IMR-90 (cell line): ENCODE measurements at regions not wholly inside any gene's neighbourhood (a gene's known extent, or its start where the extent isn't known, plus 50 kb on each side); places are given as distances from the start of the nearest gene placed in this dataset.

Experiments used
- ATAC-seq: fragments of 200-7000 bp; cut with Tn5 transposase; 2 replicates; pipeline ENCODE4 v1.9.1; 2020; ENCODE audit warnings: low read depth, mild to moderate bottlenecking, moderate library complexity
- BruUV-seq: library from RNA; stranded (reverse); fragments of 400-500 nt; replicated peaks from 2 replicates; lab custom pipeline; 2021; lab: Mats Ljungman, UMichigan
- CTCF ChIA-PET: fragments of 300-600 bp; formaldehyde crosslinking; extraction: SDS; loops from one replicate; lab custom pipeline; 2021; ENCODE audit warnings: antibody characterized with exemption; lab: Yijun Ruan, JAX
- POLR2A ChIA-PET: fragments of 300-600 bp; sonication (Branson Sonifier 250); formaldehyde crosslinking; loops from one replicate; lab custom pipeline; 2022; ENCODE audit warnings: antibody characterized with exemption; ENCODE audit not compliant: unreplicated experiment; lab: Charles Lee
- DNase-seq: peaks from one replicate; pipeline ENCODE4 v3.0.0; 2013
- H2AFZ ChIP-seq: replicated peaks from 2 replicates; pipeline ENCODE3; 2013; ENCODE audit warnings: low read length, mild to moderate bottlenecking; ENCODE audit not compliant: poor library complexity
- H2AK5ac ChIP-seq: 2 replicates; pipeline ENCODE4 v1.6.1; 2013; ENCODE audit warnings: low read depth, low read length, inconsistent platforms
- H2AK9ac ChIP-seq: replicated peaks from 2 replicates; pipeline ENCODE3; 2013; ENCODE audit warnings: mild to moderate bottlenecking, low read depth, low read length, moderate library complexity; ENCODE audit not compliant: poor library complexity
- H2BK120ac ChIP-seq: 2 replicates; pipeline ENCODE4 v1.6.1; 2013; ENCODE audit warnings: low read depth, low read length, inconsistent platforms
- H2BK15ac ChIP-seq: 3 replicates; pipeline ENCODE4 v1.6.1; 2013; ENCODE audit warnings: low read depth, low read length, inconsistent platforms
- H2BK20ac ChIP-seq: 2 replicates; pipeline ENCODE4 v1.6.1; 2013; ENCODE audit warnings: low read depth, mild to moderate bottlenecking, inconsistent platforms, low read length, moderate library complexity
- H2BK5ac ChIP-seq: 2 replicates; pipeline ENCODE4 v1.6.1; 2013; ENCODE audit warnings: mild to moderate bottlenecking, low read depth, low read length, inconsistent platforms; ENCODE audit not compliant: poor library complexity, severe bottlenecking
- H3K14ac ChIP-seq: replicated peaks from 2 replicates; pipeline ENCODE4 v1.6.1; 2013; ENCODE audit warnings: low read depth, low read length, inconsistent platforms
- H3K18ac ChIP-seq: 2 replicates; pipeline ENCODE4 v1.6.1; 2013; ENCODE audit warnings: low read depth, low read length, control low read depth
- H3K23ac ChIP-seq: 2 replicates; pipeline ENCODE4 v1.6.1; 2013; ENCODE audit warnings: low read depth, low read length, inconsistent platforms
- H3K27ac ChIP-seq: 2 replicates; pipeline ENCODE4 v1.5.1; 2013; ENCODE audit warnings: mild to moderate bottlenecking, control low read depth, low read length; ENCODE audit not compliant: insufficient read depth
- H3K27me3 ChIP-seq: 2 replicates; pipeline ENCODE4 v1.6.1; 2013; ENCODE audit warnings: low read length; ENCODE audit not compliant: control insufficient read depth, insufficient read depth
- H3K36me3 ChIP-seq: 2 replicates; pipeline ENCODE4 v1.6.1; 2013; ENCODE audit warnings: low read length, mixed read lengths; ENCODE audit not compliant: control insufficient read depth, insufficient read depth
- H3K4ac ChIP-seq: 2 replicates; pipeline ENCODE4 v1.6.1; 2013; ENCODE audit warnings: low read depth, low read length, inconsistent platforms
- H3K4me1 ChIP-seq: 2 replicates; pipeline ENCODE4 v1.6.1; 2013; ENCODE audit warnings: low read length, mixed read lengths; ENCODE audit not compliant: control insufficient read depth, insufficient read depth
- H3K4me2 ChIP-seq: 2 replicates; pipeline ENCODE4 v1.6.1; 2013; ENCODE audit warnings: low read depth, mild to moderate bottlenecking, control low read depth, low read length, moderate library complexity
- H3K4me3 ChIP-seq: 2 replicates; pipeline ENCODE4 v1.5.1; 2013; ENCODE audit warnings: low read depth, mild to moderate bottlenecking, control low read depth, low read length, moderate library complexity; ENCODE audit not compliant: insufficient read depth
- H3K56ac ChIP-seq: 2 replicates; pipeline ENCODE4 v1.6.1; 2013; ENCODE audit warnings: low read length, inconsistent platforms; ENCODE audit not compliant: insufficient read depth; ENCODE audit errors: extremely low read depth
- H3K79me1 ChIP-seq, 2 experiments: 2 replicates each; pipeline ENCODE4 v1.6.1; 2013; ENCODE audit warnings: low read length in 2 of 2, inconsistent platforms in 1 of 2, low read depth in 1 of 2
- H3K9ac ChIP-seq: 2 replicates; pipeline ENCODE4 v1.6.1; 2013; ENCODE audit warnings: low read depth, low read length, control low read depth
- H3K9me1 ChIP-seq: 2 replicates; pipeline ENCODE4 v1.6.1; 2013; ENCODE audit warnings: low read length, inconsistent platforms; ENCODE audit not compliant: insufficient read depth
- H3K9me3 ChIP-seq: 2 replicates; pipeline ENCODE4 v1.6.1; 2013; ENCODE audit warnings: low read length; ENCODE audit not compliant: control insufficient read depth, insufficient read depth
- H4K20me1 ChIP-seq: 2 replicates; pipeline ENCODE4 v1.6.1; 2013; ENCODE audit warnings: low read length, inconsistent platforms; ENCODE audit not compliant: insufficient read depth
- H4K5ac ChIP-seq: 2 replicates; pipeline ENCODE4 v1.6.1; 2013; ENCODE audit warnings: mild to moderate bottlenecking, low read depth, low read length, control low read depth
- H4K8ac ChIP-seq, 2 experiments: 2 replicates each; pipeline ENCODE4 v1.6.1; 2013; ENCODE audit warnings: low read depth in 2 of 2, low read length in 2 of 2, control low read depth in 1 of 2, inconsistent platforms in 1 of 2
- H4K91ac ChIP-seq: 2 replicates; pipeline ENCODE4 v1.6.1; 2013; ENCODE audit warnings: low read depth, low read length, inconsistent platforms; ENCODE audit not compliant: insufficient read depth
- BHLHE40 ChIP-seq: fragments of 150-350 bp; IDR thresholded peaks from 2 replicates; pipeline ENCODE4 v1.6.1; 2016; ENCODE audit warnings: mild to moderate bottlenecking, low read depth, low read length
- CEBPB ChIP-seq: IDR thresholded peaks from 2 replicates; pipeline ENCODE4 v1.6.1; 2012; ENCODE audit warnings: low read depth, low read length, improper control_type of control experiment
- CHD1 ChIP-seq: IDR thresholded peaks from 2 replicates; pipeline ENCODE4 v1.6.1; 2012; ENCODE audit warnings: low read depth, low read length, improper control_type of control experiment
- FOS ChIP-seq: fragments of 150-350 bp; IDR thresholded peaks from 2 replicates; pipeline ENCODE4 v1.6.1; 2016; ENCODE audit warnings: low read depth, low read length
- MAZ ChIP-seq: IDR thresholded peaks from 2 replicates; pipeline ENCODE4 v1.6.1; 2012; ENCODE audit warnings: low read depth, mild to moderate bottlenecking, low read length, improper control_type of control experiment, moderate library complexity, borderline replicate concordance
- POLR2A ChIP-seq: IDR thresholded peaks from 2 replicates; pipeline ENCODE4 v1.6.1; 2012; ENCODE audit warnings: mild to moderate bottlenecking, low read depth, low read length
- RAD21 ChIP-seq: IDR thresholded peaks from 2 replicates; pipeline ENCODE4 v1.6.1; 2012; ENCODE audit warnings: low read length, improper control_type of control experiment
- RFX5 ChIP-seq: IDR thresholded peaks from 2 replicates; pipeline ENCODE4 v1.8.0; 2012; ENCODE audit warnings: low read depth, mild to moderate bottlenecking, low read length, moderate library complexity
- SMC3 ChIP-seq: fragments of 150-350 bp; IDR thresholded peaks from 2 replicates; pipeline ENCODE4 v1.6.1; 2016; ENCODE audit warnings: low read depth, mild to moderate bottlenecking, antibody characterized with exemption, low read length, moderate library complexity
- WGBS, 2 experiments: methylation state at CpG; one replicate each; pipeline versions ENCODE4 v1.1.5 to v1.1.7; 2013; ENCODE audit warnings: missing lambda C conversion rate in 2 of 2; ENCODE audit not compliant: insufficient read length in 1 of 2; ENCODE audit errors: extremely low coverage in 2 of 2; 5-methylcytosine and 5-hydroxymethylcytosine counted together
- dilution Hi-C: fragments of 300-500 bp; cut with HindIII; formaldehyde crosslinking; loops from one replicate; pipeline ENCODE4 v1.14.3; 2018; ENCODE audit warnings: low sequenced_read_pairs; ENCODE audit not compliant: unreplicated experiment
- in situ Hi-C: fragments of 300-500 bp; cut with MboI; formaldehyde crosslinking; loops from 3 replicates; pipeline ENCODE4 v1.14.3; 2019; ENCODE audit warnings: low sequenced_read_pairs, inconsistent platforms, mixed read lengths
- intact Hi-C: fragments of 100-400 bp; cut with micrococcal nuclease; formaldehyde crosslinking; loops from 2 replicates; pipeline ENCODE4 v1.10.0; 2022
- TF ChIP-seq, protein P1 (sequence below): conservative IDR thresholded peaks from 2 replicates; pipeline ENCODE4 v1.5.1; 2012; ENCODE audit warnings: mild to moderate bottlenecking, low read depth, low read length, improper control_type of control experiment

DNA sequence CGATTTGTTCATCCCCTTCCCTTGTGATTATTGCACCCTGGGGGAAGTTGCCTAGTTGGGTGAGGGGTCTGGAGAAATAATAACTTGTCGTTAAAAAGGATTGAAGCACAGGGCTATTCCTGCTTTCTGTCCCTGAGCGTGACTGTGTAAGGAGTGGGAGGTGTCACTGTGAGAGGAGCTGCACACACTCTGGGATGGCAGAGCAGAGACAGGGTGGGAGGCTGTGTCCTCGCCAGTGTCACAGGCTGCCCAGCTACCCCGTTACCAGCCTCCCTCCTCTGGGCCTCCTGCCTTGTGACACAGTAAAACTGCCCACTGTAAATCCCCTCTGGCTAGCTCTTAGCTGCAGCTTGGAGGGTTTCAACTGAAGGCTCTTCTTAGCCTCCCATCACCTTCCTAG, 460.6 kb downstream of the AACS start:
- no peak for DNase-seq
- H3K4ac ChIP-seq, result no peak overlapping the region
- intact Hi-C loops, result no loop called here
- TF ChIP-seq RFX5, result no peak
- no peak for TF ChIP-seq FOS
- no peak for TF ChIP-seq RAD21
- no peak for TF ChIP-seq SMC3
- TF ChIP-seq CEBPB, result no peak
- no peak for TF ChIP-seq CHD1
- no peak for TF ChIP-seq MAZ
- TF ChIP-seq, protein P1, sequence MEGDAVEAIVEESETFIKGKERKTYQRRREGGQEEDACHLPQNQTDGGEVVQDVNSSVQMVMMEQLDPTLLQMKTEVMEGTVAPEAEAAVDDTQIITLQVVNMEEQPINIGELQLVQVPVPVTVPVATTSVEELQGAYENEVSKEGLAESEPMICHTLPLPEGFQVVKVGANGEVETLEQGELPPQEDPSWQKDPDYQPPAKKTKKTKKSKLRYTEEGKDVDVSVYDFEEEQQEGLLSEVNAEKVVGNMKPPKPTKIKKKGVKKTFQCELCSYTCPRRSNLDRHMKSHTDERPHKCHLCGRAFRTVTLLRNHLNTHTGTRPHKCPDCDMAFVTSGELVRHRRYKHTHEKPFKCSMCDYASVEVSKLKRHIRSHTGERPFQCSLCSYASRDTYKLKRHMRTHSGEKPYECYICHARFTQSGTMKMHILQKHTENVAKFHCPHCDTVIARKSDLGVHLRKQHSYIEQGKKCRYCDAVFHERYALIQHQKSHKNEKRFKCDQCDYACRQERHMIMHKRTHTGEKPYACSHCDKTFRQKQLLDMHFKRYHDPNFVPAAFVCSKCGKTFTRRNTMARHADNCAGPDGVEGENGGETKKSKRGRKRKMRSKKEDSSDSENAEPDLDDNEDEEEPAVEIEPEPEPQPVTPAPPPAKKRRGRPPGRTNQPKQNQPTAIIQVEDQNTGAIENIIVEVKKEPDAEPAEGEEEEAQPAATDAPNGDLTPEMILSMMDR, result no peak
- no peak for TF ChIP-seq BHLHE40
- no peak for TF ChIP-seq POLR2A
- no peak overlapping the region for H3K4me3 ChIP-seq
- ChIA-PET CTCF (no interaction called here), POLR2A (no interaction called here)
- no peak overlapping the region for H3K27ac ChIP-seq
- H3K9me3 ChIP-seq, result peaks cover 47% of the 10 kb centered on the region
- H3K18ac ChIP-seq, result no peak overlapping the region
- H3K14ac ChIP-seq, result no peak overlapping the region
- H2BK20ac ChIP-seq, result no peak overlapping the region
- H2BK5ac ChIP-seq, result no peak overlapping the region
- no peaks in the 10 kb centered on the region for H3K79me1 ChIP-seq
- no peak overlapping the region for H2AK5ac ChIP-seq
- H3K9me1 ChIP-seq, result no peaks in the 10 kb centered on the region
- no peak overlapping the region for H3K23ac ChIP-seq
- dilution Hi-C loops, result no loop called here
- H4K5ac ChIP-seq, result no peak overlapping the region
- no CpG with 5 or more reads among the region's 5 CpGs for WGBS, 2 experiments
- ATAC-seq, result no peak
- H3K9ac ChIP-seq, result no peak overlapping the region
- no TSS peak for BruUV-seq
- no peak overlapping the region for H2BK120ac ChIP-seq
- H3K36me3 ChIP-seq, result no peaks in the 10 kb centered on the region
- H3K4me2 ChIP-seq, result no peak overlapping the region
- no peaks in the 10 kb centered on the region for H4K20me1 ChIP-seq
- H3K27me3 ChIP-seq, result no peaks in the 10 kb centered on the region
- H3K56ac ChIP-seq, result no peak overlapping the region
- no peaks in the 10 kb centered on the region for H3K4me1 ChIP-seq
- H4K8ac ChIP-seq, result no peak overlapping the region
- H2BK15ac ChIP-seq, result no peak overlapping the region
- no peak overlapping the region for H4K91ac ChIP-seq
- no peak overlapping the region for H2AFZ ChIP-seq
- in situ Hi-C loops, result no loop called here
- H2AK9ac ChIP-seq, result no peak overlapping the region
